B cell (primary cell): ENCODE measurements at regions not wholly inside any gene's neighbourhood (a gene's known extent, or its start where the extent isn't known, plus 50 kb on each side); places are given as distances from the start of the nearest gene placed in this dataset.

Source experiments
- ATAC-seq: fragments of 200-7000 bp; cut with Tn5 transposase; one replicate; pipeline ENCODE4 v1.10.0; 2021; ENCODE audit warnings: low read depth, mild to moderate bottlenecking, moderate number of reproducible peaks, moderate library complexity
- CTCF ChIA-PET: fragments of 350-600 bp; sonication (Branson Sonifier 250); formaldehyde crosslinking; loops from one replicate; lab custom pipeline; 2021; ENCODE audit warnings: antibody characterized with exemption, inconsistent platforms; lab: Charles Lee
- POLR2A ChIA-PET: fragments of 350-600 bp; sonication (Branson Sonifier 250); formaldehyde crosslinking; loops from one replicate; lab custom pipeline; 2021; ENCODE audit warnings: antibody characterized with exemption; lab: Charles Lee
- DNase-seq: peaks from one replicate; pipeline ENCODE4 v3.0.0; 2013
- H2AFZ ChIP-seq: 2 replicates; pipeline ENCODE4 v1.6.1; 2012; ENCODE audit warnings: mild to moderate bottlenecking, low read depth, low read length; ENCODE audit not compliant: insufficient read depth, poor library complexity, severe bottlenecking
- H3K27ac ChIP-seq, 2 donors: 1 replicate in 1 of 2; 2 replicates in 1 of 2; pipeline ENCODE4 v1.5.1; 2012 to 2013; ENCODE audit warnings: low read length in 2 of 2, mild to moderate bottlenecking in 2 of 2, moderate library complexity in 1 of 2
- H3K27me3 ChIP-seq, 4 experiments: fragments of 200-600 bp in 1 of 4; sonication (generic) in 1 of 4; replicated peaks in 1 of 4; 1 replicate in 2 of 4; 2 replicates in 2 of 4; pipeline versions ENCODE4 v1.6.1 to v1.7.0; 2013 to 2016; ENCODE audit warnings: low read length in 3 of 4, mild to moderate bottlenecking in 2 of 4, mixed read lengths in 1 of 4, moderate library complexity in 1 of 4; ENCODE audit not compliant: insufficient read depth in 4 of 4, control insufficient read depth in 3 of 4; ENCODE audit errors: control extremely low read depth in 1 of 4
- H3K36me3 ChIP-seq, 2 experiments: replicated peaks in 1 of 2; 1 replicate in 1 of 2; 2 replicates in 1 of 2; pipeline versions ENCODE4 v1.6.1 to v1.7.1; 2013; ENCODE audit warnings: low read length in 1 of 2; ENCODE audit not compliant: insufficient read depth in 2 of 2, control insufficient read depth in 1 of 2; ENCODE audit errors: control extremely low read depth in 1 of 2, extremely low read depth in 1 of 2
- H3K4me1 ChIP-seq, 2 donors: fragments of 200-600 bp in 1 of 2; sonication (generic) in 1 of 2; 1 replicate in 1 of 2; 2 replicates in 1 of 2; pipeline versions ENCODE4 v1.5.1 to v1.6.1; 2013 to 2017; ENCODE audit warnings: low read length in 2 of 2; ENCODE audit not compliant: control insufficient read depth in 2 of 2, insufficient read depth in 2 of 2
- H3K4me2 ChIP-seq: replicated peaks from 2 replicates; pipeline ENCODE3; 2012; ENCODE audit warnings: mild to moderate bottlenecking, low read depth, low read length; ENCODE audit not compliant: poor library complexity, severe bottlenecking
- H3K4me3 ChIP-seq, 5 experiments: fragments of 200-600 bp in 1 of 5; sonication (generic) in 1 of 5; 1 replicate in 3 of 5; 2 replicates in 2 of 5; pipeline versions ENCODE4 v1.5.1 to v1.7.0; 2011 to 2016; ENCODE audit warnings: low read length in 4 of 5, mild to moderate bottlenecking in 4 of 5, low read depth in 2 of 5, control low read depth in 1 of 5, moderate library complexity in 1 of 5; ENCODE audit not compliant: insufficient read depth in 1 of 5; ENCODE audit errors: control extremely low read depth in 1 of 5, extremely low read depth in 1 of 5
- H3K79me2 ChIP-seq: fragments of 200-600 bp; sonication (generic); one replicate; pipeline ENCODE4 v1.6.0; 2016; ENCODE audit warnings: low read length; ENCODE audit not compliant: control insufficient read depth, insufficient read depth
- H3K9ac ChIP-seq: fragments of 200-600 bp; sonication (generic); 2 replicates; pipeline ENCODE4 v1.6.1; 2017; ENCODE audit warnings: mild to moderate bottlenecking, low read length, moderate library complexity
- H3K9me3 ChIP-seq, 3 donors: one replicate each; pipeline versions ENCODE4 v1.6.1 to v1.7.1; 2013; ENCODE audit warnings: low read length in 2 of 3; ENCODE audit not compliant: control insufficient read depth in 2 of 3, insufficient read depth in 1 of 3; ENCODE audit errors: control extremely low read depth in 1 of 3
- H4K20me1 ChIP-seq: 2 replicates; pipeline ENCODE4 v1.6.0; 2012; ENCODE audit warnings: mild to moderate bottlenecking, low read length; ENCODE audit not compliant: insufficient read depth, control insufficient read depth, poor library complexity, severe bottlenecking
- H3K27ac Mint-ChIP-seq: one replicate; pipeline ENCODE4 v1.8.0; 2021; ENCODE audit warnings: mixed read lengths
- H3K27me3 Mint-ChIP-seq: one replicate; pipeline ENCODE4 v1.8.0; 2021; ENCODE audit warnings: mixed read lengths
- H3K4me1 Mint-ChIP-seq: one replicate; pipeline ENCODE4 v1.8.0; 2021; ENCODE audit warnings: mixed read lengths
- H3K4me3 Mint-ChIP-seq: one replicate; pipeline ENCODE4 v1.8.0; 2021; ENCODE audit warnings: mixed read lengths
- H3K9me3 Mint-ChIP-seq: one replicate; pipeline ENCODE4 v1.8.0; 2022; ENCODE audit warnings: mixed read lengths; ENCODE audit not compliant: insufficient read depth
- CTCF ChIP-seq: fragments of 200-600 bp; IDR thresholded peaks from one replicate; pipeline ENCODE4 v1.8.0; 2022; ENCODE audit warnings: antibody characterized with exemption, mild to moderate bottlenecking
- EZH2 ChIP-seq: IDR thresholded peaks from 2 replicates; pipeline ENCODE4 v1.6.1; 2012; ENCODE audit warnings: borderline replicate concordance, low read depth, mild to moderate bottlenecking, moderate library complexity, low read length; ENCODE audit not compliant: insufficient read depth, poor library complexity, severe bottlenecking
- WGBS: methylation state at CpG from one replicate; pipeline ENCODE4 v1.1.5; 2013; ENCODE audit warnings: missing lambda C conversion rate; ENCODE audit not compliant: insufficient coverage; 5-methylcytosine and 5-hydroxymethylcytosine counted together
- intact Hi-C: fragments of 100-400 bp; cut with micrococcal nuclease; formaldehyde crosslinking; loops from one replicate; pipeline ENCODE4 v1.10.0; 2022

- H3K27me3 ChIP-seq = no peaks in the 10 kb centered on the region
- ChIA-PET CTCF (interaction anchor here (0.6 to 8.4 kb wide), 18 partner anchors 8 to 480 kb away, joined by 3 to 115 read pairs (median 4); partner anchors contain the start of genes C1GALT1 and COL28A1), POLR2A (no interaction called here)
- intact Hi-C loops = no loop called here
- no peak overlapping the region for H3K9ac ChIP-seq
- Mint-ChIP-seq H3K9me3 (no peaks in the 10 kb centered on the region), H3K27ac (no peak overlapping the region), H3K4me1 (peaks cover 5% of the 10 kb centered on the region), H3K4me3 (no peak overlapping the region), H3K27me3 (peaks cover 3% of the 10 kb centered on the region)
- no CpG with 5 or more reads among the region's 4 CpGs for WGBS
- H2AFZ ChIP-seq = peak overlapping the region; percentile 30
- no peak overlapping the region for H3K27ac ChIP-seq
- H3K4me1 ChIP-seq = no peaks in the 10 kb centered on the region
- peaks cover 4% of the 10 kb centered on the region for H3K79me2 ChIP-seq
- H3K4me3 ChIP-seq = no peak overlapping the region
- no peak overlapping the region for H3K4me2 ChIP-seq
- no peak for ATAC-seq
- TF ChIP-seq CTCF (no peak), EZH2 (no peak)
- H4K20me1 ChIP-seq = no peaks in the 10 kb centered on the region
- peaks cover 0 to 7% (median 0%) of the 10 kb centered on the region in 3 donors for H3K9me3 ChIP-seq
- no peaks in the 10 kb centered on the region for H3K36me3 ChIP-seq
- DNase-seq = no peak
These were observed 76.4 kb upstream of the C1GALT1 start for GRCh38 chr7:7105800-7106582.

- peaks cover 4% of the 10 kb centered on the region for H3K27me3 Mint-ChIP-seq
- Histone ChIP-seq H3K79me2 (peaks cover 2% of the 10 kb centered on the region), H3K9ac (no peak overlapping the region), H4K20me1 (no peaks in the 10 kb centered on the region), H3K4me1 (no peaks in the 10 kb centered on the region), H3K27ac (no peak overlapping the region), H3K4me2 (no peak overlapping the region), H3K9me3 (peaks cover 0 to 7% (median 0%) of the 10 kb centered on the region in 3 donors), H3K36me3 (no peaks in the 10 kb centered on the region), H3K4me3 (no peak overlapping the region), H3K27me3 (peaks cover 0 to 2% (median 0%) of the 10 kb centered on the region in 4 experiments), H2AFZ (no peak overlapping the region)
- H3K4me1 Mint-ChIP-seq = peaks cover 2% of the 10 kb centered on the region
- intact Hi-C loops = no loop called here
- H3K4me3 Mint-ChIP-seq = no peak overlapping the region
- ATAC-seq (no peak), DNase-seq (no peak)
- H3K9me3 Mint-ChIP-seq = no peaks in the 10 kb centered on the region
- no peak overlapping the region for H3K27ac Mint-ChIP-seq
- no CpG with 5 or more reads among the region's 1 CpG for WGBS
- CTCF ChIA-PET = interaction anchor here (1.1 to 8.4 kb wide), 3 partner anchors 9 to 432 kb away, joined by 3 to 115 read pairs (median 3); no protein-coding TSS in a partner anchor
- TF ChIP-seq EZH2 = no peak
- no peak for TF ChIP-seq CTCF
- POLR2A ChIA-PET = no interaction called here
These were observed 73.4 kb upstream of the C1GALT1 start for GRCh38 chr7:7108931-7109330.
